DOHH2 (cell line): ENCODE measurements at regions not wholly inside any gene's neighbourhood (a gene's known extent, or its start where the extent isn't known, plus 50 kb on each side); places are given as distances from the start of the nearest gene placed in this dataset.

Experiments used
- H3F3A ChIP-seq: fragments of 200-600 bp; sonication (generic), shearing (Covaris generic); 2 replicates; pipeline ENCODE4 v1.6.0; 2016; ENCODE audit warnings: antibody characterized with exemption, mild to moderate bottlenecking; ENCODE audit not compliant: control insufficient read depth, insufficient read depth
- H3K27ac ChIP-seq: fragments of 200-600 bp; sonication (generic); 2 replicates; pipeline ENCODE4 v1.5.1; 2014; ENCODE audit warnings: low read depth, mild to moderate bottlenecking, low read length, moderate library complexity
- H3K27me3 ChIP-seq: fragments of 200-600 bp; sonication (generic); 2 replicates; pipeline ENCODE4 v1.6.1; 2014; ENCODE audit warnings: mild to moderate bottlenecking, low read length, mixed read lengths; ENCODE audit not compliant: control insufficient read depth
- H3K36me3 ChIP-seq: fragments of 200-600 bp; sonication (generic); 2 replicates; pipeline ENCODE4 v1.6.1; 2014; ENCODE audit warnings: mild to moderate bottlenecking, low read length, moderate library complexity, mixed read lengths; ENCODE audit not compliant: control insufficient read depth
- H3K4me1 ChIP-seq: fragments of 200-600 bp; sonication (generic); 2 replicates; pipeline ENCODE4 v1.6.1; 2014; ENCODE audit warnings: mild to moderate bottlenecking, low read length, mixed read lengths; ENCODE audit not compliant: control insufficient read depth
- H3K4me2 ChIP-seq: fragments of 200-600 bp; sonication (generic); 2 replicates; pipeline ENCODE4 v1.6.0; 2014; ENCODE audit warnings: mild to moderate bottlenecking, low read length, moderate library complexity
- H3K4me3 ChIP-seq: fragments of 200-600 bp; sonication (generic); 2 replicates; pipeline ENCODE4 v1.5.1; 2014; ENCODE audit warnings: mild to moderate bottlenecking, low read length, mixed read lengths
- H3K79me2 ChIP-seq: fragments of 200-600 bp; sonication (generic); 2 replicates; pipeline ENCODE4 v1.6.1; 2014; ENCODE audit warnings: mild to moderate bottlenecking, low read length, mixed read lengths; ENCODE audit not compliant: control insufficient read depth
- H3K9me2 ChIP-seq: fragments of 200-600 bp; sonication (generic); replicated peaks from 2 replicates; pipeline ENCODE4 v1.6.1; 2014; ENCODE audit warnings: mild to moderate bottlenecking, low read length, mixed read lengths; ENCODE audit not compliant: control insufficient read depth
- H3K9me3 ChIP-seq: fragments of 200-600 bp; sonication (generic); 2 replicates; pipeline ENCODE4 v1.6.1; 2014; ENCODE audit warnings: antibody characterized with exemption, low read length, mixed read lengths; ENCODE audit not compliant: control insufficient read depth, insufficient read depth
- H4K20me1 ChIP-seq: fragments of 200-600 bp; sonication (generic); 2 replicates; pipeline ENCODE4 v1.6.0; 2014; ENCODE audit warnings: low read depth, mild to moderate bottlenecking, antibody characterized with exemption, low read length, moderate library complexity; ENCODE audit not compliant: control insufficient read depth, insufficient read depth
- CTCF ChIP-seq: fragments of 200-600 bp; sonication (generic); IDR thresholded peaks from one replicate; pipeline ENCODE4 v1.5.1; 2014; ENCODE audit warnings: antibody characterized with exemption, mild to moderate bottlenecking, low read depth, low read length; ENCODE audit not compliant: poor library complexity, severe bottlenecking
- EZH2phosphoT487 ChIP-seq: fragments of 200-600 bp; sonication (generic); IDR thresholded peaks from 2 replicates; pipeline ENCODE4 v1.6.1; 2017; ENCODE audit warnings: borderline replicate concordance, mild to moderate bottlenecking, antibody characterized with exemption, low read length, moderate library complexity, mixed read lengths

- H3K9me3 ChIP-seq, result no peaks in the 10 kb centered on the region
- H3K4me3 ChIP-seq, result no peak overlapping the region
- H3K27ac ChIP-seq, result no peak overlapping the region
- no peaks in the 10 kb centered on the region for H3K4me1 ChIP-seq
- TF ChIP-seq EZH2phosphoT487 (no peak), CTCF (no peak)
- no peaks in the 10 kb centered on the region for H3K9me2 ChIP-seq
- no peaks in the 10 kb centered on the region for H3K79me2 ChIP-seq
- H3F3A ChIP-seq, result no peaks in the 10 kb centered on the region
- no peaks in the 10 kb centered on the region for H3K27me3 ChIP-seq
- H3K36me3 ChIP-seq, result no peaks in the 10 kb centered on the region
- no peak overlapping the region for H3K4me2 ChIP-seq
- H4K20me1 ChIP-seq, result no peaks in the 10 kb centered on the region
Observed at GRCh38 chr4:11636551-11636950, 207.9 kb upstream of the HS3ST1 start.

GRCh38 chr4:11636031-11636430 is 207.3 kb upstream of the HS3ST1 start:
- Histone ChIP-seq H3K27me3 (no peaks in the 10 kb centered on the region), H3K4me3 (no peak overlapping the region), H3F3A (no peaks in the 10 kb centered on the region), H3K4me1 (no peaks in the 10 kb centered on the region), H3K27ac (no peak overlapping the region), H3K36me3 (no peaks in the 10 kb centered on the region), H3K9me3 (no peaks in the 10 kb centered on the region), H3K79me2 (no peaks in the 10 kb centered on the region), H3K9me2 (no peaks in the 10 kb centered on the region), H4K20me1 (no peaks in the 10 kb centered on the region), H3K4me2 (no peak overlapping the region)
- TF ChIP-seq EZH2phosphoT487 (no peak), CTCF (no peak)

- TF ChIP-seq EZH2phosphoT487 (no peak), CTCF (no peak)
- H3F3A ChIP-seq, result no peaks in the 10 kb centered on the region
- H3K4me3 ChIP-seq, result no peak overlapping the region
- H3K27ac ChIP-seq, result no peak overlapping the region
- H3K79me2 ChIP-seq, result no peaks in the 10 kb centered on the region
- no peaks in the 10 kb centered on the region for H3K9me3 ChIP-seq
- H3K9me2 ChIP-seq, result no peaks in the 10 kb centered on the region
- no peaks in the 10 kb centered on the region for H4K20me1 ChIP-seq
- H3K4me1 ChIP-seq, result no peaks in the 10 kb centered on the region
- no peaks in the 10 kb centered on the region for H3K36me3 ChIP-seq
- H3K4me2 ChIP-seq, result no peak overlapping the region
- no peaks in the 10 kb centered on the region for H3K27me3 ChIP-seq
Observed at GRCh38 chr4:11635342-11635741, 206.6 kb upstream of the HS3ST1 start.

- Histone ChIP-seq H4K20me1 (no peaks in the 10 kb centered on the region), H3K9me2 (no peaks in the 10 kb centered on the region), H3K9me3 (no peaks in the 10 kb centered on the region), H3K4me1 (no peaks in the 10 kb centered on the region), H3K36me3 (no peaks in the 10 kb centered on the region), H3K27me3 (no peaks in the 10 kb centered on the region), H3K4me2 (no peak overlapping the region), H3K27ac (no peak overlapping the region), H3K4me3 (no peak overlapping the region), H3K79me2 (no peaks in the 10 kb centered on the region), H3F3A (no peaks in the 10 kb centered on the region)
- TF ChIP-seq EZH2phosphoT487 (no peak), CTCF (no peak)
Observed at GRCh38 chr4:11634283-11634682, 205.6 kb upstream of the HS3ST1 start.
